ENCODE measurements at regions not wholly inside any gene's neighbourhood (a gene's known extent, or its start where the extent isn't known, plus 50 kb on each side); places are given as distances from the start of the nearest gene placed in this dataset.

DNA sequence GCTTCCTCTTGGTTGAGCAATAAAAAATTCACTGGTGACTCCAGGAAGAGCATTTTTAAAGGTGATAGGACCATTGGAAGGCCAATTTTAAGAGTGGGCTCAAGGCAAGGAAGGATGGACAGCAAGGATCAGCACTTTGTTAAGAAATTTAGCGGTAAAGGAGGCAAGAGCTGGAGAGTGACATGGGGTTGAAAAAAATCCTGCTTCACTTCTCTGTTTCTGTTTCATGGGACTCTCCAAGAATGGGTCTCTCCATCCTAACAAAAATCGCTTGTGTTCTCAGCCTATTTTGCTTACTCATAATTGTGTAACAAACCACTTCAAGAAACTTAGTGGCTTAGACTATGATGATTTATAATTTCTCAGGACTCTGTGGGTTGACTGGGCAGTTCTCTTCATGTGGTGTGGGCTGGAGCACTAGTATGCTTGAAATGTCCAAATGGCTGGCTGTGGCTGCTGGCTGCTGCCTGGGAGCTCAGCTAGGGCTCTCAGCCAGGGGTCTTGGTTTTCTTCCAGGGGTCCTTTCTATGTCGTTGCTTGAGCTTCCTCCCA lies 59.8 kb upstream of the ZNRF2 start:
- Histone ChIP-seq H3K79me2 (replicated peaks; ENCODE audit: insufficient read depth) (no peaks in the 10 kb centered on the region), H3K27ac (ENCODE audit: low read depth) (no peak overlapping the region), H3K4me3 (no peak overlapping the region), H3K4me1 (ENCODE audit: insufficient read depth) (no peaks in the 10 kb centered on the region), H4K20me1 (replicated peaks; ENCODE audit: insufficient read depth) (no peaks in the 10 kb centered on the region), H3K9me2 (ENCODE audit: insufficient read depth) (0 out of 2 replicates have a peak, but pooled peaks cover 6% of the 10 kb centered on the region), H3K36me3 (ENCODE audit: insufficient read depth) (no peaks in the 10 kb centered on the region), H3K27me3 (ENCODE audit: insufficient read depth) (no peaks in the 10 kb centered on the region), H2AFZ (no peak overlapping the region), H3F3A (replicated peaks; ENCODE audit: low read depth) (no peaks in the 10 kb centered on the region), H3K4me2 (no peak overlapping the region)
- no peak for ATAC-seq
- H3K9me3 Mint-ChIP-seq: no peaks in the 10 kb centered on the region
- H3K27ac Mint-ChIP-seq: no peak overlapping the region
- peaks cover 13% of the 10 kb centered on the region for H3K4me1 Mint-ChIP-seq
- TF ChIP-seq, protein P1, sequence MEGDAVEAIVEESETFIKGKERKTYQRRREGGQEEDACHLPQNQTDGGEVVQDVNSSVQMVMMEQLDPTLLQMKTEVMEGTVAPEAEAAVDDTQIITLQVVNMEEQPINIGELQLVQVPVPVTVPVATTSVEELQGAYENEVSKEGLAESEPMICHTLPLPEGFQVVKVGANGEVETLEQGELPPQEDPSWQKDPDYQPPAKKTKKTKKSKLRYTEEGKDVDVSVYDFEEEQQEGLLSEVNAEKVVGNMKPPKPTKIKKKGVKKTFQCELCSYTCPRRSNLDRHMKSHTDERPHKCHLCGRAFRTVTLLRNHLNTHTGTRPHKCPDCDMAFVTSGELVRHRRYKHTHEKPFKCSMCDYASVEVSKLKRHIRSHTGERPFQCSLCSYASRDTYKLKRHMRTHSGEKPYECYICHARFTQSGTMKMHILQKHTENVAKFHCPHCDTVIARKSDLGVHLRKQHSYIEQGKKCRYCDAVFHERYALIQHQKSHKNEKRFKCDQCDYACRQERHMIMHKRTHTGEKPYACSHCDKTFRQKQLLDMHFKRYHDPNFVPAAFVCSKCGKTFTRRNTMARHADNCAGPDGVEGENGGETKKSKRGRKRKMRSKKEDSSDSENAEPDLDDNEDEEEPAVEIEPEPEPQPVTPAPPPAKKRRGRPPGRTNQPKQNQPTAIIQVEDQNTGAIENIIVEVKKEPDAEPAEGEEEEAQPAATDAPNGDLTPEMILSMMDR (conservative IDR thresholded peaks at IDR 0.05; ENCODE audit: low read depth in 2 of 2): no peak
- TF ChIP-seq CREB1 (CRISPR knock-in tag; IDR thresholded peaks at IDR 0.05; ENCODE audit: low read depth) (no peak), NANOG (IDR thresholded peaks at IDR 0.05; ENCODE audit: borderline replicate concordance) (no peak), ZNF114 (CRISPR knock-in tag; IDR thresholded peaks at IDR 0.05) (no peak), ZNF331 (CRISPR knock-in tag; IDR thresholded peaks at IDR 0.05; ENCODE audit: low read depth) (no peak), STAT1 (IDR thresholded peaks at IDR 0.05; ENCODE audit: unreplicated experiment) (no peak), ETS1 (IDR thresholded peaks at IDR 0.05) (no peak), EZH2 (IDR thresholded peaks at IDR 0.05; ENCODE audit: low read depth, unreplicated experiment) (no peak), ZNF462 (CRISPR knock-in tag; IDR thresholded peaks at IDR 0.05) (no peak), EZH2phosphoT487 (IDR thresholded peaks at IDR 0.05; ENCODE audit: unreplicated experiment) (no peak), POLR2AphosphoS5 (IDR thresholded peaks at IDR 0.05; ENCODE audit: low read depth) (no peak), JUNB (IDR thresholded peaks at IDR 0.05; ENCODE audit: unreplicated experiment) (no peak)
- TF ChIP-seq, protein P2, sequence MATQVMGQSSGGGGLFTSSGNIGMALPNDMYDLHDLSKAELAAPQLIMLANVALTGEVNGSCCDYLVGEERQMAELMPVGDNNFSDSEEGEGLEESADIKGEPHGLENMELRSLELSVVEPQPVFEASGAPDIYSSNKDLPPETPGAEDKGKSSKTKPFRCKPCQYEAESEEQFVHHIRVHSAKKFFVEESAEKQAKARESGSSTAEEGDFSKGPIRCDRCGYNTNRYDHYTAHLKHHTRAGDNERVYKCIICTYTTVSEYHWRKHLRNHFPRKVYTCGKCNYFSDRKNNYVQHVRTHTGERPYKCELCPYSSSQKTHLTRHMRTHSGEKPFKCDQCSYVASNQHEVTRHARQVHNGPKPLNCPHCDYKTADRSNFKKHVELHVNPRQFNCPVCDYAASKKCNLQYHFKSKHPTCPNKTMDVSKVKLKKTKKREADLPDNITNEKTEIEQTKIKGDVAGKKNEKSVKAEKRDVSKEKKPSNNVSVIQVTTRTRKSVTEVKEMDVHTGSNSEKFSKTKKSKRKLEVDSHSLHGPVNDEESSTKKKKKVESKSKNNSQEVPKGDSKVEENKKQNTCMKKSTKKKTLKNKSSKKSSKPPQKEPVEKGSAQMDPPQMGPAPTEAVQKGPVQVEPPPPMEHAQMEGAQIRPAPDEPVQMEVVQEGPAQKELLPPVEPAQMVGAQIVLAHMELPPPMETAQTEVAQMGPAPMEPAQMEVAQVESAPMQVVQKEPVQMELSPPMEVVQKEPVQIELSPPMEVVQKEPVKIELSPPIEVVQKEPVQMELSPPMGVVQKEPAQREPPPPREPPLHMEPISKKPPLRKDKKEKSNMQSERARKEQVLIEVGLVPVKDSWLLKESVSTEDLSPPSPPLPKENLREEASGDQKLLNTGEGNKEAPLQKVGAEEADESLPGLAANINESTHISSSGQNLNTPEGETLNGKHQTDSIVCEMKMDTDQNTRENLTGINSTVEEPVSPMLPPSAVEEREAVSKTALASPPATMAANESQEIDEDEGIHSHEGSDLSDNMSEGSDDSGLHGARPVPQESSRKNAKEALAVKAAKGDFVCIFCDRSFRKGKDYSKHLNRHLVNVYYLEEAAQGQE (IDR thresholded peaks at IDR 0.05; ENCODE audit: unreplicated experiment): no peak
- H3K4me3 Mint-ChIP-seq: no peak overlapping the region
- peaks cover 6% of the 10 kb centered on the region for H3K27me3 Mint-ChIP-seq (ENCODE audit: insufficient read depth, low read depth, poor library complexity)
- no peak for DNase-seq (ENCODE audit: low spot score)
- H3K36me3 Mint-ChIP-seq (ENCODE audit: low read depth): no peaks in the 10 kb centered on the region

All from GM23338 (cell line).